ENCODE measurements at regions not wholly inside any gene's neighbourhood (a gene's known extent, or its start where the extent isn't known, plus 50 kb on each side); places are given as distances from the start of the nearest gene placed in this dataset.
"Not testable (repeated sequence)": the region's sequence is repeated elsewhere in the genome, so short reads cannot be mapped to it uniquely, and the experiment has no call there.

GRCh38 chr4:14902342-14902741 lies 99.9 kb upstream of the CPEB2 start:
- DNase-seq, result no peak

GRCh38 chr4:14903321-14903720 lies 99.0 kb upstream of the CPEB2 start:
- DNase-seq, result no peak

GRCh38 chr4:14906805-14907204 lies 95.5 kb upstream of the CPEB2 start:
- no peak for DNase-seq

GRCh38 chr4:14908635-14909034 lies 93.6 kb upstream of the CPEB2 start:
- DNase-seq, result no peak

GRCh38 chr4:14910411-14910810 lies 91.9 kb upstream of the CPEB2 start:
- no peak for DNase-seq

GRCh38 chr4:14912426-14912825 lies 89.9 kb upstream of the CPEB2 start:
- no peak for DNase-seq

- DNase-seq, result no peak
These were observed 87.3 kb upstream of the CPEB2 start for GRCh38 chr4:14915018-14915417.

- DNase-seq, result no peak
These were observed 85.6 kb upstream of the CPEB2 start for GRCh38 chr4:14916554-14917297.

- DNase-seq, result no peak
These were observed 85.0 kb upstream of the CPEB2 start for GRCh38 chr4:14917298-14917633.

- no peak for DNase-seq
These were observed 83.9 kb upstream of the CPEB2 start for GRCh38 chr4:14918336-14918735.

GRCh38 chr4:14919785-14920184 lies 82.5 kb upstream of the CPEB2 start:
- no peak for DNase-seq

GRCh38 chr4:14920237-14920636 lies 82.0 kb upstream of the CPEB2 start:
- no peak for DNase-seq

GRCh38 chr4:14920759-14921320 lies 81.4 kb upstream of the CPEB2 start:
- DNase-seq, result no peak

- DNase-seq, result not testable (repeated sequence)
These were observed 80.5 kb upstream of the CPEB2 start for GRCh38 chr4:14921781-14922180.

- no peak for DNase-seq
These were observed 78.0 kb upstream of the CPEB2 start for GRCh38 chr4:14924076-14924811.

GRCh38 chr4:14924812-14925344 lies 77.4 kb upstream of the CPEB2 start:
- no peak for DNase-seq

- DNase-seq, result no peak
These were observed 76.8 kb upstream of the CPEB2 start for GRCh38 chr4:14925471-14925870.

GRCh38 chr4:14926368-14926767 lies 75.9 kb upstream of the CPEB2 start:
- DNase-seq, result no peak

GRCh38 chr4:14928035-14928434 lies 74.2 kb upstream of the CPEB2 start:
- DNase-seq, result no peak

GRCh38 chr4:14929669-14930068 lies 72.6 kb upstream of the CPEB2 start:
- no peak for DNase-seq

- no peak for DNase-seq
These were observed 67.4 kb upstream of the CPEB2 start for GRCh38 chr4:14934704-14935390.

- DNase-seq, result no peak
These were observed 58.5 kb upstream of the CPEB2 start for GRCh38 chr4:14943749-14944148.

GRCh38 chr4:14952352-14952751 lies 49.9 kb upstream of the CPEB2 start:
- no peak for DNase-seq
